Right hindlimb (tissue), 1 donor: ENCODE measurements at regions not wholly inside any gene's neighbourhood (a gene's known extent, or its start where the extent isn't known, plus 50 kb on each side); places are given as distances from the start of the nearest gene placed in this dataset.

ENCODE experiments used
- DNase-seq: peaks from one replicate; pipeline ENCODE4 v3.0.0-alpha.2; 2018

GRCh38 chr2:221337957-221338685, 234.0 kb downstream of the EPHA4 start:
- DNase-seq = no peak

- no peak for DNase-seq
These were observed 229.7 kb downstream of the EPHA4 start for GRCh38 chr2:221342388-221342787.

GRCh38 chr2:221343524-221343923, 228.6 kb downstream of the EPHA4 start:
- DNase-seq = no peak

GRCh38 chr2:221345516-221345915, 226.6 kb downstream of the EPHA4 start:
- no peak for DNase-seq

DNA sequence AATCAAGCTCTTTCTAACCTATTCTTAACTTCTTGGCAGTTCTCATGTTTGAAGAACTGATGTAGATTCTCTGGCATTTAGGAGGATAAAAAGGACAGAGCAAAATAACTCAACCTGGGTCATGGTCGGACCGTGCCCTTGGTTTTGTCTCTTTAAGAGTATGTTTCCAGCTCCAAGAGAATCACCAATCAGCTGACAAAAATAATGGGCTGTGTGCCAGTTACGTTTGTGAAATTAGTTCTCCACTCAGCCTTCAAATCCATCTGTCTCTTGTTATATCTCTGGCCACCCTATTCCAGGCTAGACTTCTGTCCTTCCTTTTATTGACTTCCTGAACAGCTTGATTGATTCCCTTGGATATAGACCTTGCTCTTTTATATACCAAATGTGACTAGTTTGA, 225.7 kb downstream of the EPHA4 start:
- DNase-seq = no peak

GRCh38 chr2:221347471-221347870, 224.6 kb downstream of the EPHA4 start:
- DNase-seq = no peak

- DNase-seq = no peak
These were observed 221.5 kb downstream of the EPHA4 start for GRCh38 chr2:221350616-221351015.

- DNase-seq = no peak
These were observed 218.9 kb downstream of the EPHA4 start for GRCh38 chr2:221353201-221353600.

DNA sequence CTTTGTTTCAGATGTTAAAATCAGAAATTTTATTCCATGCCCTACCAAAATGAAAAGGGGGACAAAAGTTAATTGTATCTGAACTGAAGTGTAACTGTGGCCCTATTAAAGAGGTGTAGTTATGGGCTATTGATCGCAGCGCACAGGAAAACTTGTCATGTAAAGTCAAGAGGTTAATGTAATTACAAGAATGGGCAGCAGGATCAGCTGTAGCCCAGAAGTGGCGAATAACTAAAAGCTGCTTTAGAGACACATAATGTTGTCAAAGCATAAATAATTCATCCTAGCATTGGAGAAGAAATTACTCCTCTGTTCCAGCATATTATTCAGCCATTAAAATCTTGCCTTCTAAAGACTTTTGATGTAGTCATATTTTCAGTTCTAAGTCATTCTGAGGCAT, 211.8 kb downstream of the EPHA4 start:
- DNase-seq = no peak

DNA sequence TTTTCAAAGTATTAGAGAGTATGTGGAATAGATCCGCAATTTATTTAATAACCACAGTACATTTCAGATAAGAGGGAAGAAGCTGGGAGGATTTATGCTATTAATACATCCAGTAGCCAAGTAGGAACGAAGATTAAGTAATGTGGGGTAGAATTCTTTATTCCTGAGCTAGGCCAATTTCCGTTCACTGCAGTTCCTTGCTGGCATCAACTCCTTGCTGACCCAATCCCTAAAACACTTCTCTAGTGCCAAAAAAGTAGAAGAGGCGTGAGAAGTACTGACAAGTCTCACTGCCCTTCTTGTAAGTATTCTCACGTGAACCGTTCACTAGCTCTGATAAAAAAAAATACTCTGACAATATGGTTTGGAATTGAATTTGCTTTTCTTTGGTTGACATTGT, 211.4 kb downstream of the EPHA4 start:
- DNase-seq = no peak

DNA sequence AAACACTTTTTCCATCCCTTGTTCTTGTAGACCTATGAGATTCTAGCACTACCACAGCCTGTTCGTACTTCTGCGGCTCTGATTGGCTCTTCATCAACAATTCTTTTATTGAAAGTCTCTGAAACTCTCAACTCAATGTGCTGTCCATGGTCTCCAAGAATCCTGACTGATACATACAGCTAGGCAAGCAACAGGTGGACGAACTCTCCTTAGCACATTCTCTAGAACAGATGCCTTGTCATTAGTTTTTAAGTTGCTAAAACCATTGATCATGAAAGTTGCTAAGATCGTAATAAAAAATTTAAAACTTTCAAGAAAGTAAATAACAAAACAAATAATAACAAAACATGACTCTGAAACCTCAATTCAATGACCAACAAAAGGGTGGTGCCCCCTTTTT, 210.5 kb downstream of the EPHA4 start:
- DNase-seq = no peak

GRCh38 chr2:221364672-221365071, 207.4 kb downstream of the EPHA4 start:
- no peak for DNase-seq
